ENCODE measurements at regions not wholly inside any gene's neighbourhood (a gene's known extent, or its start where the extent isn't known, plus 50 kb on each side); places are given as distances from the start of the nearest gene placed in this dataset.

DNA sequence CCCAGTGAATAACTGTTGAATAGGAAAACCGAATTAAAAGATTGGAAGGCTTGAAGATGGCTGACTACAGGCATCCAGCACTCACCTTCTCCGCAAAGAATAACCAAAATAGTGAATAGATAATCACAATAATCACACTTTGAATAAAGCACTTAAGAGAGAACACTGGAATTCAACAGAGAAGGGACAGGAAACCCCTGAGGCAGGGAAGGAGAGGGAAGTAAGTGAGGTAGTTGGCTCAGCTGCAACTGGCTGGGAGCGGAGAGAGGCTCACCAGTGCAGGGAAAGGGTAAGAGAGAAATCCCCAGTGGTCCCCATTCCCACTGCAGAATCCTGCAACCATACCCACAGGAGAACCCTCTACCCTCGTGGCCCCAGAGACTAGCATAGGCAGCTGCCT, 246.6 kb upstream of the NCKAP5 start:
- no peak overlapping the region for H3K4me3 ChIP-seq (ENCODE audit: low read depth, low read length)
- TF ChIP-seq, protein P1, sequence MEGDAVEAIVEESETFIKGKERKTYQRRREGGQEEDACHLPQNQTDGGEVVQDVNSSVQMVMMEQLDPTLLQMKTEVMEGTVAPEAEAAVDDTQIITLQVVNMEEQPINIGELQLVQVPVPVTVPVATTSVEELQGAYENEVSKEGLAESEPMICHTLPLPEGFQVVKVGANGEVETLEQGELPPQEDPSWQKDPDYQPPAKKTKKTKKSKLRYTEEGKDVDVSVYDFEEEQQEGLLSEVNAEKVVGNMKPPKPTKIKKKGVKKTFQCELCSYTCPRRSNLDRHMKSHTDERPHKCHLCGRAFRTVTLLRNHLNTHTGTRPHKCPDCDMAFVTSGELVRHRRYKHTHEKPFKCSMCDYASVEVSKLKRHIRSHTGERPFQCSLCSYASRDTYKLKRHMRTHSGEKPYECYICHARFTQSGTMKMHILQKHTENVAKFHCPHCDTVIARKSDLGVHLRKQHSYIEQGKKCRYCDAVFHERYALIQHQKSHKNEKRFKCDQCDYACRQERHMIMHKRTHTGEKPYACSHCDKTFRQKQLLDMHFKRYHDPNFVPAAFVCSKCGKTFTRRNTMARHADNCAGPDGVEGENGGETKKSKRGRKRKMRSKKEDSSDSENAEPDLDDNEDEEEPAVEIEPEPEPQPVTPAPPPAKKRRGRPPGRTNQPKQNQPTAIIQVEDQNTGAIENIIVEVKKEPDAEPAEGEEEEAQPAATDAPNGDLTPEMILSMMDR (IDR thresholded peaks at IDR 0.05; ENCODE audit: low read depth, low read length), result no peak
- DNase-seq (ENCODE audit: low read depth, low spot score), result no peak
- in situ Hi-C loops (cut with HindIII; ENCODE audit: low sequenced_read_pairs), result no loop called here

DNA sequence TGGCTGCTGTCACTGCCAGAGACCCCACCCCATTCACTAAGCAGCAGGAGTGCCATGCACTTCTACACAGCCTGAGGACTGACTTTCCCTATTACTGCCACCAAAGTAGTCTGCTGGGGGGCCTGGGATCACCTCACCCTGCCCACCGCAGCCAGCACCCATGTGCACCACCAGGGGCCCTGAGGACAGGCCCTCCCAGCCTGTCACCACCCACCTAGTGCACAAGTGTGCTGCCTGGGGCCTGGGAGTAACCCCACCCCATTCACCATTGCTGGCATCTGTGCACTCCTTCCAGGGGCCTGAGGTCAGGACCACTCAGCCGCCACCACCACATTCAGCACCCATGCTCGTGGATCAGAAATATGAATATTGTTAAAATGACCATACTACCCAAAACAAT, 247.8 kb upstream of the NCKAP5 start:
- TF ChIP-seq, protein P1 (IDR thresholded peaks at IDR 0.05; ENCODE audit: low read depth, low read length), result no peak
- in situ Hi-C loops (cut with HindIII; ENCODE audit: low sequenced_read_pairs), result no loop called here

DNA sequence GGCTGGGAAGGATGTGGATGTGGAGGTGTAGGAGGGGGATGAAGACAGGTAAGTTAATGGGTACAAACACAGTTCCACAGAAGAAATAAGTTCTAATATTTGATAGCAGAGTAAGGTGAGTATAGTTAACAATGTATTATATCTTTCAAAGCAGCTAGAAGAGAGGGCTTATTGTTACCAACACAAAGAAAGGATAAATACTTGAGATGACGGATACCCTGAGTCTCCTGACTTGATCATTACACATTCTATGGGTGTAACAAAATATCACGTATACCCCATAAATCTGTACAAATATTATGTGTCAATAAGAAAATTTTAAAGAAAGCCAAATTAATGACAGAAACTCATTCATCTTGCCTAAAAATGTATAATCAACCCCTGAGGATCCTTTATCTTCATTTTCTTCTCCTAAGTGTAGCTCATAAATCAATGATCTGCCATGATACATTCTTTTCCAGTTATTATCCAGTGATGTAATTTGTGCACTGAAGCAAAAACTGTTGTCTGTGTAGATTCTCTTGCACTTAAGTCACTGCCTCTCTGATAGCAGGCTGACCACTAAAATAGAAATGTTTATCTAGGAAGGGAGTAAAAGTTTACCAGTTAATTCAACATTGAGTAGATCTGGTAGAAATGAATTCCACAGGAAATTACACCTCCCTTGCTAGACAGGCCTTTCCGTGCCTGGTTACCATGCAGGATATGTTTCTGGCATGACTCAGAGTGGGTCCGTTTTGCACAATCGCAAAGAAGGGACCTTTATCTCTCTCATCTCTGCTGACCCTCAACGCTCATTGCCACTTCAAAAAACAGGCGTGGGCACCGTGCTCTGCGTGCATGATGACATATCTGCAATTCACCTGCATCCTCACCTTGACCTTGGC, 249.7 kb upstream of the NCKAP5 start:
- H3K4me3 ChIP-seq (ENCODE audit: low read depth, low read length), result no peak overlapping the region
- in situ Hi-C loops (cut with HindIII; ENCODE audit: low sequenced_read_pairs), result no loop called here
- TF ChIP-seq, protein P1 (IDR thresholded peaks at IDR 0.05; ENCODE audit: low read depth, low read length), result no peak
- peak; percentile 96 for DNase-seq (ENCODE audit: low read depth, low spot score)

More for the DNA sequence above, 247.8 kb upstream of the NCKAP5 start:
- no peak for DNase-seq (ENCODE audit: low read depth, low spot score)
- H3K4me3 ChIP-seq (ENCODE audit: low read depth, low read length), result no peak overlapping the region

DNA sequence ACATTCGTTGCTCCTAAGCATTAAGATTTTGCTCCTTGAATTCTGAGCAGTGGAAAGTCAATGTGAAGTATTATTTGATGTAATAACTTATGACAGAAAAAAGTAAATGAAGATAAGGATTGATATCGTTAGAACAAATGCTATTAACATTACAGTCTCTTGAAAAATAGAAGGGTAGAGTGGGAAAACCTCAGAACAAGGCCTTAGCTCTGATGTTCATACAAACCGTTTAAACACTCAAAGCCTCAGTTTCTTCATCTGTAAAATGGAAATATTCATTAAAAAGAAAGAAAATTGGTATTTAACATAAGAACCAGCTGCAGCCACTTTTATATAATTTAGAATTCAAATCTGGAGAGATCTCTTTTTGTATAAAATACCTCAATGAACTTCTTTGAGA, 250.4 kb upstream of the NCKAP5 start:
- H3K4me3 ChIP-seq (ENCODE audit: low read depth, low read length), result no peak overlapping the region
- TF ChIP-seq, protein P1 (IDR thresholded peaks at IDR 0.05; ENCODE audit: low read depth, low read length), result no peak
- in situ Hi-C loops (cut with HindIII; ENCODE audit: low sequenced_read_pairs), result no loop called here
- DNase-seq (ENCODE audit: low read depth, low spot score), result no peak

DNA sequence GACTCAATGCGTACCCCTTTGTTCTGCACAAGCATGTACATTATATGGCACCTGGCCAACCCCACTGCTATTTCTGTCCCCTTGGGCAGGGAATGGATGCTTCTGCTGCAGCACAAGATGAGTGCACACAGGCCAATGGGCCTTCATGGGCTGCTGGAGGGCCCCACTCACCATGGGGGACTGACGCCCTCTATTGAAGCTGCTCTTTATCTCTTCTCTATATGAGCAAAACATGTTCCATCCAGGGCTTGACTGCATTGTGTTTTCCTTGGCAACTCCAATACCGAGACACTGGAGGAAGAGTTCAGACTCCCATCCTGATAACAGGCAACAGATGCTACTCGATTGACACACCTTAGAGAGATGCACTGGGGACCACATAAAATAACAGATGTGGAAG, 251.6 kb upstream of the NCKAP5 start:
- peak; percentile 56 for DNase-seq (ENCODE audit: low read depth, low spot score)
- in situ Hi-C loops (cut with HindIII; ENCODE audit: low sequenced_read_pairs), result no loop called here
- TF ChIP-seq, protein P1 (IDR thresholded peaks at IDR 0.05; ENCODE audit: low read depth, low read length), result no peak
- no peak overlapping the region for H3K4me3 ChIP-seq (ENCODE audit: low read depth, low read length)

DNA sequence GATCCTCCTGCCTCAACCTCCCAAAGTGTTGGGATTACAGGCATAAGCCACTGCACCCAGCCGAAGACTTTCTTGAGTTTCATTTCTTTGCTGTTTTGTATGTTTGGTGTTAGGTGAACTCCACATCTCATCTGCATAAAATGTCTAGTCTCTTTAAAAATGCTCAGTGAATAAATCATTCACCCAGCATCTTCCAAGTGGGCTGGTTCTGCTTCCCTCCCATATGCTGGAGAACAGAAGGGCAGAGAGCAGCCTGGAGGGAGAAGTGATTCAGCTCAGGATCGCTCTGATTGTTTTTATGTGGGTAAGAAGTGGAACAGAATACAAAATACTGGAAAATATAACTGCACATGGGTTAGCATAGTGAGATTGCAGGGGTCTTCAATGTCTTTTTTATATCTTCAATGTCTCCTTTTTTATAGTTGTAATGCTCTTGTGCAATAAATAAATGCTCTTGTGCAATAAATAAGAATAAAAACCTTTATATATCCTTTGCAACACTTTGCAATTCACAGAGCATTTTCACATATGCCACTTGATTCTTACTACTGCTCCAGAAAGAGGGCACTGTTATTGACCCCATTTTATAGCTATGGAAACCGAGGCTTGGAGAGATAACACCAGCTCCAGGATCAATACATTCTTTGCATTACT, 253.0 kb upstream of the NCKAP5 start:
- TF ChIP-seq, protein P1 (IDR thresholded peaks at IDR 0.05; ENCODE audit: low read depth, low read length), result no peak
- in situ Hi-C loops (cut with HindIII; ENCODE audit: low sequenced_read_pairs), result no loop called here
- peak; percentile 82 for DNase-seq (ENCODE audit: low read depth, low spot score)
- H3K4me3 ChIP-seq (ENCODE audit: low read depth, low read length), result no peak overlapping the region

Measured in astrocyte of the spinal cord (primary cell).